WTC11 (cell line): ENCODE measurements at regions not wholly inside any gene's neighbourhood (a gene's known extent, or its start where the extent isn't known, plus 50 kb on each side); places are given as distances from the start of the nearest gene placed in this dataset.

Experiments
- ATAC-seq: fragments of 200-7000 bp; cut with Tn5 transposase; 2 replicates; pipeline ENCODE4 v1.10.0; 2021; ENCODE audit warnings: mild to moderate bottlenecking, moderate library complexity
- CTCF ChIA-PET: fragments of 300-600 bp; sonication (Branson Sonifier 250); formaldehyde crosslinking; loops from one replicate; lab custom pipeline; 2021; ENCODE audit warnings: antibody characterized with exemption; lab: Charles Lee
- POLR2A ChIA-PET: fragments of 350-600 bp; sonication (Branson Sonifier 250); formaldehyde crosslinking; loops from one replicate; lab custom pipeline; 2021; ENCODE audit warnings: antibody characterized with exemption; lab: Charles Lee
- DNase-seq: peaks from one replicate; pipeline ENCODE4 v3.0.0; 2021; ENCODE audit warnings: low spot score
- H3K27ac Mint-ChIP-seq: 2 replicates; pipeline ENCODE4 v1.8.0; 2021; ENCODE audit warnings: mixed read lengths
- H3K27me3 Mint-ChIP-seq: 2 replicates; pipeline ENCODE4 v1.8.0; 2021; ENCODE audit warnings: low read depth, mild to moderate bottlenecking, moderate library complexity, mixed read lengths
- H3K36me3 Mint-ChIP-seq: 2 replicates; pipeline ENCODE4 v1.8.0; 2021; ENCODE audit warnings: mixed read lengths
- H3K4me1 Mint-ChIP-seq: 2 replicates; pipeline ENCODE4 v1.8.0; 2022; ENCODE audit warnings: mixed read lengths
- H3K4me3 Mint-ChIP-seq: 2 replicates; pipeline ENCODE4 v1.8.0; 2021; ENCODE audit warnings: mild to moderate bottlenecking, moderate library complexity, mixed read lengths
- H3K9me3 Mint-ChIP-seq: 2 replicates; pipeline ENCODE4 v1.8.0; 2021; ENCODE audit warnings: mixed read lengths
- CBFB ChIP-seq: sonication (generic); formaldehyde crosslinking; IDR thresholded peaks from 2 replicates; pipeline ENCODE4 v1.8.1; 2022; ENCODE audit warnings: mild to moderate bottlenecking, low read depth, missing genetic modification reagents
- ETV6 ChIP-seq: sonication (generic); formaldehyde crosslinking; IDR thresholded peaks from 2 replicates; pipeline ENCODE4 v1.8.1; 2022; ENCODE audit warnings: mild to moderate bottlenecking, missing genetic modification reagents
- FOXK1 ChIP-seq: sonication (generic); formaldehyde crosslinking; IDR thresholded peaks from 2 replicates; pipeline ENCODE4 v1.8.0; 2022; ENCODE audit warnings: mild to moderate bottlenecking, moderate library complexity, missing genetic modification reagents
- KAT7 ChIP-seq: sonication (generic); formaldehyde crosslinking; IDR thresholded peaks from 2 replicates; pipeline ENCODE4 v1.8.1; 2023; ENCODE audit warnings: missing genetic modification reagents, mild to moderate bottlenecking, borderline replicate concordance
- MXD4 ChIP-seq: fragments of 250-450 bp; sonication (Bioruptor Pico); IDR thresholded peaks from 2 replicates; pipeline ENCODE4 v1.8.0; 2021; ENCODE audit warnings: mild to moderate bottlenecking, moderate library complexity, borderline replicate concordance
- PRRX2 ChIP-seq: fragments of 250-450 bp; sonication (Bioruptor Pico); IDR thresholded peaks from 2 replicates; pipeline ENCODE4 v1.8.0; 2021; ENCODE audit warnings: mild to moderate bottlenecking
- SOX15 ChIP-seq: fragments of 250-450 bp; sonication (Bioruptor Pico); IDR thresholded peaks from 2 replicates; pipeline ENCODE4 v1.9.0; 2021; ENCODE audit warnings: mild to moderate bottlenecking
- SP1 ChIP-seq: sonication (generic); formaldehyde crosslinking; conservative IDR thresholded peaks from 2 replicates; pipeline ENCODE4 v1.8.1; 2022; ENCODE audit warnings: missing genetic modification reagents
- ZNF121 ChIP-seq: sonication (generic); formaldehyde crosslinking; IDR thresholded peaks from 2 replicates; pipeline ENCODE4 v1.8.0; 2023; ENCODE audit warnings: missing genetic modification reagents
- TF ChIP-seq, protein P1 (sequence below): sonication (generic); formaldehyde crosslinking; IDR thresholded peaks from 2 replicates; pipeline ENCODE4 v1.8.0; 2023; ENCODE audit warnings: missing genetic modification reagents, mild to moderate bottlenecking, borderline replicate concordance
- TF ChIP-seq, protein P2 (sequence below): sonication (generic); formaldehyde crosslinking; IDR thresholded peaks from 2 replicates; pipeline ENCODE4 v1.8.0; 2022; ENCODE audit warnings: mild to moderate bottlenecking, missing genetic modification reagents
- TF ChIP-seq, protein P3 (sequence below): sonication (generic); formaldehyde crosslinking; conservative IDR thresholded peaks from 2 replicates; pipeline ENCODE4 v1.8.1; 2022; ENCODE audit warnings: mild to moderate bottlenecking, missing genetic modification reagents
- TF ChIP-seq, protein P4 (sequence below): sonication (generic); formaldehyde crosslinking; IDR thresholded peaks from 2 replicates; pipeline ENCODE4 v1.8.0; 2023; ENCODE audit warnings: mild to moderate bottlenecking, missing genetic modification reagents
- TF ChIP-seq, protein P5 (sequence below): sonication (generic); formaldehyde crosslinking; IDR thresholded peaks from 2 replicates; pipeline ENCODE4 v1.8.0; 2022; ENCODE audit warnings: mild to moderate bottlenecking, missing genetic modification reagents

DNA sequence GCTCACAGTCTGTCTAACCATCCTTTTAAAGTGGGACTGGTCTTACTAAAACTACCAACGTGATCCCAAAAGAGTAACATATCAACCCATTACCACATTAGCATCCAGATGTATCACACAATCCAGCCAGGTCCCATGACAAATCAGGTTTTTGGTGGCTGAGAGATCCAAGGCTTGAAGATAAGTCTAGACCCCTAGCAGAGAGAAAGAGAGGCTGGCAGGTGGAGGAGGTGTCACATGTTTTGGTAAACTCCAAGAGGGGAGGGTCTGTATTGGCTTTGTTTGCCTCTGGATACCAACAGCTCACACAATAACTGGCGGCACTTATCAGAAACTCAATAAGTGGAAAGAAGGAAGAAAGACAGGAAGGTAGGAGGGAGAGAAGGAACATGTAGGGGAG, 357.6 kb downstream of the SS18 start:
- TF ChIP-seq KAT7: no peak
- TF ChIP-seq, protein P1, sequence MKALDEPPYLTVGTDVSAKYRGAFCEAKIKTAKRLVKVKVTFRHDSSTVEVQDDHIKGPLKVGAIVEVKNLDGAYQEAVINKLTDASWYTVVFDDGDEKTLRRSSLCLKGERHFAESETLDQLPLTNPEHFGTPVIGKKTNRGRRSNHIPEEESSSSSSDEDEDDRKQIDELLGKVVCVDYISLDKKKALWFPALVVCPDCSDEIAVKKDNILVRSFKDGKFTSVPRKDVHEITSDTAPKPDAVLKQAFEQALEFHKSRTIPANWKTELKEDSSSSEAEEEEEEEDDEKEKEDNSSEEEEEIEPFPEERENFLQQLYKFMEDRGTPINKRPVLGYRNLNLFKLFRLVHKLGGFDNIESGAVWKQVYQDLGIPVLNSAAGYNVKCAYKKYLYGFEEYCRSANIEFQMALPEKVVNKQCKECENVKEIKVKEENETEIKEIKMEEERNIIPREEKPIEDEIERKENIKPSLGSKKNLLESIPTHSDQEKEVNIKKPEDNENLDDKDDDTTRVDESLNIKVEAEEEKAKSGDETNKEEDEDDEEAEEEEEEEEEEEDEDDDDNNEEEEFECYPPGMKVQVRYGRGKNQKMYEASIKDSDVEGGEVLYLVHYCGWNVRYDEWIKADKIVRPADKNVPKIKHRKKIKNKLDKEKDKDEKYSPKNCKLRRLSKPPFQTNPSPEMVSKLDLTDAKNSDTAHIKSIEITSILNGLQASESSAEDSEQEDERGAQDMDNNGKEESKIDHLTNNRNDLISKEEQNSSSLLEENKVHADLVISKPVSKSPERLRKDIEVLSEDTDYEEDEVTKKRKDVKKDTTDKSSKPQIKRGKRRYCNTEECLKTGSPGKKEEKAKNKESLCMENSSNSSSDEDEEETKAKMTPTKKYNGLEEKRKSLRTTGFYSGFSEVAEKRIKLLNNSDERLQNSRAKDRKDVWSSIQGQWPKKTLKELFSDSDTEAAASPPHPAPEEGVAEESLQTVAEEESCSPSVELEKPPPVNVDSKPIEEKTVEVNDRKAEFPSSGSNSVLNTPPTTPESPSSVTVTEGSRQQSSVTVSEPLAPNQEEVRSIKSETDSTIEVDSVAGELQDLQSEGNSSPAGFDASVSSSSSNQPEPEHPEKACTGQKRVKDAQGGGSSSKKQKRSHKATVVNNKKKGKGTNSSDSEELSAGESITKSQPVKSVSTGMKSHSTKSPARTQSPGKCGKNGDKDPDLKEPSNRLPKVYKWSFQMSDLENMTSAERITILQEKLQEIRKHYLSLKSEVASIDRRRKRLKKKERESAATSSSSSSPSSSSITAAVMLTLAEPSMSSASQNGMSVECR (CRISPR knock-in tag): no peak
- TF ChIP-seq, all 79 proteins: peak for 0
- H3K27me3 Mint-ChIP-seq: peaks cover 76% of the 10 kb centered on the region
- peaks cover 61% of the 10 kb centered on the region for H3K4me1 Mint-ChIP-seq
- peaks cover 20% of the 10 kb centered on the region for H3K9me3 Mint-ChIP-seq
- no peak overlapping the region for H3K27ac Mint-ChIP-seq
- DNase-seq: no peak
- H3K4me3 Mint-ChIP-seq: no peak overlapping the region
- CTCF ChIA-PET: no interaction called here
- POLR2A ChIA-PET: no interaction called here
- no peak for ATAC-seq
- H3K36me3 Mint-ChIP-seq: peaks cover 18% of the 10 kb centered on the region

DNA sequence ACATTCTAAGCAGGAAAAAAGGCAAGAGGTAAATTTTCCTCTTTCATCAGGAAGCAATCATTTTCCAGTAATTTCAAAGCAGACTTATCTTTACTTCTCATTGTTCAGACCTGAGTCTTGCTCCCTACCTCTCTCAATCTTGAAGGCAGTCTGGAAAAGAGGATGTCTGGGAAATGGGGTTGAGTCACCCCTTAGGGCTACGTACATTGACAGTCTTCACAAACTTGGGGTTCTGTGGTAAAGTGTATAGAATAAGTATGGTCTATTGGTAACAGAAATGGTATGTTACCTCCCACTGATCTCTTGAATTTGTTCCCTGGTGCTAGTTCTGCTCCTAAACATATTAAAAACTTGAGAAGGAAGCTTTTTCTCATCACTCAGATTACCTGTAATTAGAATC, 361.3 kb downstream of the SS18 start:
- Mint-ChIP-seq H3K4me1 (peaks cover 53% of the 10 kb centered on the region), H3K4me3 (no peak overlapping the region), H3K27ac (no peak overlapping the region), H3K9me3 (peaks cover 20% of the 10 kb centered on the region), H3K36me3 (peaks cover 18% of the 10 kb centered on the region), H3K27me3 (peaks cover 38% of the 10 kb centered on the region)
- DNase-seq (no peak), ATAC-seq (no peak)
- ChIA-PET POLR2A (no interaction called here), CTCF (no interaction called here)
- TF ChIP-seq SP1 (CRISPR knock-in tag): no peak
- no peak for TF ChIP-seq CBFB (CRISPR knock-in tag)
- TF ChIP-seq, protein P2, sequence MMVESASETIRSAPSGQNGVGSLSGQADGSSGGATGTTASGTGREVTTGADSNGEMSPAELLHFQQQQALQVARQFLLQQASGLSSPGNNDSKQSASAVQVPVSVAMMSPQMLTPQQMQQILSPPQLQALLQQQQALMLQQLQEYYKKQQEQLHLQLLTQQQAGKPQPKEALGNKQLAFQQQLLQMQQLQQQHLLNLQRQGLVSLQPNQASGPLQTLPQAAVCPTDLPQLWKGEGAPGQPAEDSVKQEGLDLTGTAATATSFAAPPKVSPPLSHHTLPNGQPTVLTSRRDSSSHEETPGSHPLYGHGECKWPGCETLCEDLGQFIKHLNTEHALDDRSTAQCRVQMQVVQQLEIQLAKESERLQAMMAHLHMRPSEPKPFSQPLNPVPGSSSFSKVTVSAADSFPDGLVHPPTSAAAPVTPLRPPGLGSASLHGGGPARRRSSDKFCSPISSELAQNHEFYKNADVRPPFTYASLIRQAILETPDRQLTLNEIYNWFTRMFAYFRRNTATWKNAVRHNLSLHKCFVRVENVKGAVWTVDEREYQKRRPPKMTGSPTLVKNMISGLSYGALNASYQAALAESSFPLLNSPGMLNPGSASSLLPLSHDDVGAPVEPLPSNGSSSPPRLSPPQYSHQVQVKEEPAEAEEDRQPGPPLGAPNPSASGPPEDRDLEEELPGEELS (CRISPR knock-in tag): no peak
- TF ChIP-seq PRRX2 (CRISPR knock-in tag): no peak
- TF ChIP-seq ETV6: no peak

DNA sequence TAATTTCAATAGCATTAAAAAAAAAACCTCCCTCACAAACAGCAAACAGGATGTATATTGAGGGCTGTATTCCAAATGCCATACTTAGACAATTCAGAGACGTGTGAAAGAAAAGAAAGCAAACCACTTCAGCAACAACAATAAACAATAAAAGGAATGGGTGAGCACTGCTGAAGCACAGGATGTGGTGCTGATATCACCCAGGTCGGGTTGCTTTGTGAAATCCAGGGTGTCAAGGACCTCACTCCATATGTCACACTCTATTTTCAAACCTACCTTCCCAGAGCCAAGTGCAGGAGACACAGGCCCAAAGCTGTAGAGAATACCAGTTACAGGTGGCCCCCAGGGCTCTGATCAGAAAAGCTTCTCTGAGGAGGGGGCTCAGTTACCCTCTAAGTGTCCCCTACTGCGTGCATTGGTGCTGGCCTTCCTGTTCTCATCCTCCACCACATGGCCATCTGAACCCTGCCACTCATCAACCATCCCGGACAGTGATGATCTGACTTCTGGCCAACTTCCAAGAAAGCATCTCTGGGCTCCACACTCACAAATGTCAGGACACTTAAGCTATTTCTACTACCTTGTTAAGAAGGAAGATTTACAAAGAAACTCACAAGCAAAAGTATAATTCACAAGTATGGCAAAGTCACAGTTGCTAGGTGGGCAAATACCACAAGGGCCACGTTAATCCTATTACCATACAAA, 363.0 kb downstream of the SS18 start:
- CTCF ChIA-PET: no interaction called here
- Mint-ChIP-seq H3K27me3 (peaks cover 25% of the 10 kb centered on the region), H3K9me3 (peaks cover 32% of the 10 kb centered on the region), H3K4me1 (peaks cover 39% of the 10 kb centered on the region), H3K4me3 (no peak overlapping the region), H3K27ac (no peak overlapping the region), H3K36me3 (peaks cover 18% of the 10 kb centered on the region)
- TF ChIP-seq SOX15 (CRISPR knock-in tag): no peak
- no peak for TF ChIP-seq FOXK1 (CRISPR knock-in tag)
- TF ChIP-seq, protein P3, sequence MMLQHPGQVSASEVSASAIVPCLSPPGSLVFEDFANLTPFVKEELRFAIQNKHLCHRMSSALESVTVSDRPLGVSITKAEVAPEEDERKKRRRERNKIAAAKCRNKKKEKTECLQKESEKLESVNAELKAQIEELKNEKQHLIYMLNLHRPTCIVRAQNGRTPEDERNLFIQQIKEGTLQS (CRISPR knock-in tag): no peak
- TF ChIP-seq, protein P2 (CRISPR knock-in tag): no peak
- TF ChIP-seq, protein P4, sequence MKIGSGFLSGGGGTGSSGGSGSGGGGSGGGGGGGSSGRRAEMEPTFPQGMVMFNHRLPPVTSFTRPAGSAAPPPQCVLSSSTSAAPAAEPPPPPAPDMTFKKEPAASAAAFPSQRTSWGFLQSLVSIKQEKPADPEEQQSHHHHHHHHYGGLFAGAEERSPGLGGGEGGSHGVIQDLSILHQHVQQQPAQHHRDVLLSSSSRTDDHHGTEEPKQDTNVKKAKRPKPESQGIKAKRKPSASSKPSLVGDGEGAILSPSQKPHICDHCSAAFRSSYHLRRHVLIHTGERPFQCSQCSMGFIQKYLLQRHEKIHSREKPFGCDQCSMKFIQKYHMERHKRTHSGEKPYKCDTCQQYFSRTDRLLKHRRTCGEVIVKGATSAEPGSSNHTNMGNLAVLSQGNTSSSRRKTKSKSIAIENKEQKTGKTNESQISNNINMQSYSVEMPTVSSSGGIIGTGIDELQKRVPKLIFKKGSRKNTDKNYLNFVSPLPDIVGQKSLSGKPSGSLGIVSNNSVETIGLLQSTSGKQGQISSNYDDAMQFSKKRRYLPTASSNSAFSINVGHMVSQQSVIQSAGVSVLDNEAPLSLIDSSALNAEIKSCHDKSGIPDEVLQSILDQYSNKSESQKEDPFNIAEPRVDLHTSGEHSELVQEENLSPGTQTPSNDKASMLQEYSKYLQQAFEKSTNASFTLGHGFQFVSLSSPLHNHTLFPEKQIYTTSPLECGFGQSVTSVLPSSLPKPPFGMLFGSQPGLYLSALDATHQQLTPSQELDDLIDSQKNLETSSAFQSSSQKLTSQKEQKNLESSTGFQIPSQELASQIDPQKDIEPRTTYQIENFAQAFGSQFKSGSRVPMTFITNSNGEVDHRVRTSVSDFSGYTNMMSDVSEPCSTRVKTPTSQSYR: no peak
- TF ChIP-seq MXD4 (CRISPR knock-in tag): no peak
- TF ChIP-seq, protein P5, sequence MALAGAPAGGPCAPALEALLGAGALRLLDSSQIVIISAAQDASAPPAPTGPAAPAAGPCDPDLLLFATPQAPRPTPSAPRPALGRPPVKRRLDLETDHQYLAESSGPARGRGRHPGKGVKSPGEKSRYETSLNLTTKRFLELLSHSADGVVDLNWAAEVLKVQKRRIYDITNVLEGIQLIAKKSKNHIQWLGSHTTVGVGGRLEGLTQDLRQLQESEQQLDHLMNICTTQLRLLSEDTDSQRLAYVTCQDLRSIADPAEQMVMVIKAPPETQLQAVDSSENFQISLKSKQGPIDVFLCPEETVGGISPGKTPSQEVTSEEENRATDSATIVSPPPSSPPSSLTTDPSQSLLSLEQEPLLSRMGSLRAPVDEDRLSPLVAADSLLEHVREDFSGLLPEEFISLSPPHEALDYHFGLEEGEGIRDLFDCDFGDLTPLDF: no peak
- TF ChIP-seq ZNF121: no peak
- DNase-seq (no peak), ATAC-seq (no peak)
- POLR2A ChIA-PET: no interaction called here
